Keratinocyte (primary cell): ENCODE measurements at regions not wholly inside any gene's neighbourhood (a gene's known extent, or its start where the extent isn't known, plus 50 kb on each side); places are given as distances from the start of the nearest gene placed in this dataset.

Experiments used
- DNase-seq: peaks from one replicate; pipeline ENCODE4 v3.0.0-alpha.2; 2011; ENCODE audit warnings: low read depth, missing footprints, low spot score
- FAIRE-seq: peaks from 2 replicates; lab custom pipeline; 2011; peaks lifted over from hg19 to GRCh38; lab: Jason Lieb, UNC
- H2AFZ ChIP-seq: 2 replicates; pipeline ENCODE4 v1.6.0; 2012; ENCODE audit warnings: low read length, control low read depth, inconsistent platforms; ENCODE audit not compliant: control insufficient read depth
- H3K27ac ChIP-seq: 2 replicates; pipeline ENCODE4 v1.5.1; 2011; ENCODE audit warnings: low read length; ENCODE audit not compliant: control insufficient read depth, insufficient read depth
- H3K27me3 ChIP-seq: 3 replicates; pipeline ENCODE4 v1.6.0; 2011; ENCODE audit warnings: low read length; ENCODE audit not compliant: control insufficient read depth, insufficient read depth; ENCODE audit errors: extremely low read depth
- H3K36me3 ChIP-seq, 2 experiments: 2 replicates in 1 of 2; 3 replicates in 1 of 2; pipeline ENCODE4 v1.5.1; 2011; ENCODE audit warnings: low read length in 2 of 2, mild to moderate bottlenecking in 1 of 2; ENCODE audit not compliant: control insufficient read depth in 2 of 2, insufficient read depth in 2 of 2; ENCODE audit errors: extremely low read depth in 1 of 2
- H3K4me1 ChIP-seq: 3 replicates; pipeline ENCODE4 v1.5.1; 2011; ENCODE audit warnings: low read length; ENCODE audit not compliant: control insufficient read depth, insufficient read depth; ENCODE audit errors: extremely low read depth
- H3K4me2 ChIP-seq: 3 replicates; pipeline ENCODE4 v1.6.0; 2011; ENCODE audit warnings: low read depth, low read length; ENCODE audit not compliant: control insufficient read depth, insufficient read depth; ENCODE audit errors: extremely low read depth
- H3K4me3 ChIP-seq, 3 experiments: fragments of 200-600 bp in 1 of 3; sonication (generic) in 1 of 3; 2 replicates in 2 of 3; 3 replicates in 1 of 3; pipeline ENCODE4 v1.5.1; 2011 to 2016; ENCODE audit warnings: low read length in 3 of 3, mild to moderate bottlenecking in 3 of 3, control low read depth in 2 of 3, inconsistent platforms in 1 of 3, low read depth in 1 of 3, mixed read lengths in 1 of 3, mixed run types in 1 of 3, moderate library complexity in 1 of 3; ENCODE audit not compliant: control insufficient read depth in 2 of 3, insufficient read depth in 2 of 3; ENCODE audit errors: extremely low read depth in 1 of 3
- H3K79me2 ChIP-seq: 2 replicates; pipeline ENCODE4 v1.6.0; 2012; ENCODE audit warnings: low read length; ENCODE audit not compliant: control insufficient read depth, insufficient read depth
- H3K9ac ChIP-seq: 3 replicates; pipeline ENCODE4 v1.6.0; 2011; ENCODE audit warnings: low read length; ENCODE audit not compliant: control insufficient read depth, insufficient read depth; ENCODE audit errors: extremely low read depth
- H3K9me1 ChIP-seq: 3 replicates; pipeline ENCODE4 v1.6.0; 2011; ENCODE audit warnings: low read length; ENCODE audit not compliant: control insufficient read depth, insufficient read depth; ENCODE audit errors: extremely low read depth
- H3K9me3 ChIP-seq: 2 replicates; pipeline ENCODE4 v1.5.1; 2012; ENCODE audit warnings: low read depth, low read length; ENCODE audit not compliant: control insufficient read depth
- H4K20me1 ChIP-seq: 3 replicates; pipeline ENCODE4 v1.6.0; 2011; ENCODE audit warnings: low read length; ENCODE audit not compliant: control insufficient read depth, insufficient read depth; ENCODE audit errors: extremely low read depth
- CTCF ChIP-seq, 3 experiments: IDR thresholded peaks in 1 of 3; conservative IDR thresholded peaks in 1 of 3; optimal IDR thresholded peaks in 1 of 3; 2 replicates in 2 of 3; 3 replicates in 1 of 3; pipeline versions ENCODE3 to v1.5.1; 2011; ENCODE audit warnings: low read length in 3 of 3, mild to moderate bottlenecking in 3 of 3, moderate library complexity in 2 of 3, control low read depth in 1 of 3, inconsistent platforms in 1 of 3; ENCODE audit not compliant: insufficient read depth in 2 of 3; ENCODE audit errors: extremely low read depth in 1 of 3
- EZH2 ChIP-seq: IDR thresholded peaks from one replicate; pipeline ENCODE4 v1.6.1; 2012; ENCODE audit warnings: inconsistent platforms, mild to moderate bottlenecking, low read length, moderate library complexity
- dilution Hi-C: fragments of 300-500 bp; cut with MboI; formaldehyde crosslinking; loops from one replicate; pipeline ENCODE4 v1.7.0; 2020; ENCODE audit warnings: low sequenced_read_pairs; ENCODE audit not compliant: extremely low pct_ligation_motif_present

- Histone ChIP-seq H3K9me1 (no peaks in the 10 kb centered on the region), H4K20me1 (no peaks in the 10 kb centered on the region), H3K4me3 (no peak overlapping the region), H3K27me3 (no peaks in the 10 kb centered on the region), H3K79me2 (no peaks in the 10 kb centered on the region), H3K27ac (no peak overlapping the region), H3K9ac (no peak overlapping the region), H3K9me3 (no peaks in the 10 kb centered on the region), H2AFZ (no peak overlapping the region), H3K36me3 (no peaks in the 10 kb centered on the region), H3K4me1 (no peaks in the 10 kb centered on the region), H3K4me2 (no peak overlapping the region)
- TF ChIP-seq CTCF (optimal IDR thresholded peaks at IDR 0.05 in 1 of 3, IDR thresholded peaks at IDR 0.05 in 1 of 3, conservative IDR thresholded peaks at IDR 0.05 in 1 of 3; ENCODE audit: extremely low read depth in 1 of 3, insufficient read depth in 2 of 3, low read length in 3 of 3) (no peak), EZH2 (no peak)
- DNase-seq (no peak), FAIRE-seq (no peak)
- dilution Hi-C loops: no loop called here
Observed at GRCh38 chr3:178100908-178101307, 435.3 kb upstream of the KCNMB2 start.

GRCh38 chr3:178103140-178103539, 433.1 kb upstream of the KCNMB2 start:
- dilution Hi-C loops: no loop called here
- TF ChIP-seq CTCF (optimal IDR thresholded peaks at IDR 0.05 in 1 of 3, IDR thresholded peaks at IDR 0.05 in 1 of 3, conservative IDR thresholded peaks at IDR 0.05 in 1 of 3; ENCODE audit: extremely low read depth in 1 of 3, insufficient read depth in 2 of 3, low read length in 3 of 3) (no peak), EZH2 (no peak)
- Histone ChIP-seq H3K9ac (no peak overlapping the region), H3K27me3 (no peaks in the 10 kb centered on the region), H3K36me3 (no peaks in the 10 kb centered on the region), H3K4me1 (no peaks in the 10 kb centered on the region), H3K9me1 (no peaks in the 10 kb centered on the region), H3K79me2 (no peaks in the 10 kb centered on the region), H2AFZ (no peak overlapping the region), H3K4me2 (no peak overlapping the region), H3K27ac (no peak overlapping the region), H3K9me3 (no peaks in the 10 kb centered on the region), H4K20me1 (no peaks in the 10 kb centered on the region), H3K4me3 (no peak overlapping the region)
- no peak for DNase-seq
- FAIRE-seq: no peak
